K562 (cell line): ENCODE measurements at regions not wholly inside any gene's neighbourhood (a gene's known extent, or its start where the extent isn't known, plus 50 kb on each side); places are given as distances from the start of the nearest gene placed in this dataset.

Experiments used
- ATAC-seq: fragments of 200-7000 bp; cut with Tn5 transposase; 3 replicates; pipeline ENCODE4 v1.9.1; 2020; ENCODE audit warnings: moderate library complexity
- BruUV-seq: library from RNA; stranded (reverse); fragments of 400-500 nt; replicated peaks from 2 replicates; lab custom pipeline; 2021; lab: Mats Ljungman, UMichigan
- CTCF ChIA-PET: fragments of 300-600 bp; formaldehyde crosslinking; extraction: SDS; loops from one replicate; lab custom pipeline; 2021; ENCODE audit warnings: low intra/inter-chr PET ratio; lab: Yijun Ruan, JAX
- POLR2A ChIA-PET: fragments of 300-600, 350-650 bp; sonication (Branson Sonifier 250); formaldehyde crosslinking; extraction: SDS; loops from one replicate; lab custom pipeline; 2021; ENCODE audit warnings: antibody characterized with exemption, inconsistent platforms; lab: Yijun Ruan, JAX
- DNase-seq, 4 experiments: peaks; one replicate each; pipeline versions ENCODE4 v3.0.0 to v3.0.0-alpha.2; 2011 to 2018; ENCODE audit warnings: low spot score in 3 of 4, mixed read lengths in 3 of 4; ENCODE audit errors: extremely low read depth in 1 of 4
- FAIRE-seq: peaks from 2 replicates; lab custom pipeline; 2011; peaks lifted over from hg19 to GRCh38; lab: Jason Lieb, UNC
- H2AFZ ChIP-seq: 2 replicates; pipeline ENCODE4 v1.6.0; 2011; ENCODE audit warnings: low read depth, low read length, control low read depth, inconsistent platforms
- H3K27ac ChIP-seq: fragments of 200-600 bp; 3 replicates; pipeline ENCODE4 v1.8.0; 2011; ENCODE audit warnings: low read depth, mild to moderate bottlenecking, control low read depth, inconsistent platforms, low read length, moderate library complexity, mixed read lengths; ENCODE audit errors: extremely low read depth
- H3K27me3 ChIP-seq, 2 experiments: fragments of 300-600 bp in 1 of 2; 2 replicates in 1 of 2; 3 replicates in 1 of 2; pipeline versions ENCODE4 v1.6.0 to v1.8.0; 2011; ENCODE audit warnings: inconsistent platforms in 2 of 2, low read length in 2 of 2, mild to moderate bottlenecking in 1 of 2, mixed read lengths in 1 of 2, moderate library complexity in 1 of 2; ENCODE audit not compliant: control insufficient read depth in 2 of 2, insufficient read depth in 2 of 2
- H3K36me3 ChIP-seq: fragments of 300-600 bp; 3 replicates; pipeline ENCODE4 v1.8.0; 2011; ENCODE audit warnings: mild to moderate bottlenecking, low read length, inconsistent platforms; ENCODE audit not compliant: control insufficient read depth, insufficient read depth
- H3K4me1 ChIP-seq, 2 experiments: fragments of 200-600 bp in 1 of 2; replicated peaks in 1 of 2; 2 replicates in 1 of 2; 3 replicates in 1 of 2; pipeline versions ENCODE4 v1.5.1 to v1.8.0; 2011; ENCODE audit warnings: inconsistent platforms in 2 of 2, low read length in 2 of 2, mild to moderate bottlenecking in 1 of 2, mixed read lengths in 1 of 2, moderate library complexity in 1 of 2; ENCODE audit not compliant: control insufficient read depth in 2 of 2, insufficient read depth in 2 of 2
- H3K4me2 ChIP-seq: 2 replicates; pipeline ENCODE4 v1.6.1; 2011; ENCODE audit warnings: low read length, control low read depth, inconsistent platforms, mixed read lengths; ENCODE audit not compliant: insufficient read depth
- H3K4me3 ChIP-seq: fragments of 200-600 bp; sonication (generic), shearing (Covaris generic); 2 replicates; pipeline ENCODE4 v1.5.1; 2016; ENCODE audit warnings: control low read depth, inconsistent platforms
- H3K79me2 ChIP-seq: fragments of 200-600 bp; 3 replicates; pipeline ENCODE4 v1.8.0; 2011; ENCODE audit warnings: low read length, inconsistent platforms; ENCODE audit not compliant: control insufficient read depth, insufficient read depth
- H3K9ac ChIP-seq, 2 experiments: 2 replicates each; pipeline versions ENCODE4 v1.6.0 to v1.6.1; 2011; ENCODE audit warnings: low read depth in 2 of 2, low read length in 2 of 2, control low read depth in 1 of 2, inconsistent platforms in 1 of 2, mild to moderate bottlenecking in 1 of 2, mixed read lengths in 1 of 2; ENCODE audit not compliant: insufficient read depth in 1 of 2
- H3K9me1 ChIP-seq: one replicate; pipeline ENCODE4 v1.6.0; 2011; ENCODE audit warnings: inconsistent platforms, mild to moderate bottlenecking, low read length, moderate library complexity; ENCODE audit not compliant: control insufficient read depth, insufficient read depth
- H3K9me3 ChIP-seq: replicated peaks from 2 replicates; pipeline ENCODE4 v1.5.1; 2011; ENCODE audit warnings: low read depth, low read length, inconsistent platforms; ENCODE audit not compliant: control insufficient read depth, insufficient read depth
- H4K20me1 ChIP-seq: replicated peaks from 2 replicates; pipeline ENCODE4 v1.6.1; 2011; ENCODE audit warnings: low read length, inconsistent platforms, mixed read lengths; ENCODE audit not compliant: control insufficient read depth, insufficient read depth
- IRF2 ChIP-seq: sonication (generic); formaldehyde crosslinking; IDR thresholded peaks from 2 replicates; pipeline ENCODE4 v1.8.1; 2022; ENCODE audit warnings: mild to moderate bottlenecking, missing genetic modification reagents
- MTF1 ChIP-seq: fragments of 250-450 bp; sonication (Bioruptor Pico); IDR thresholded peaks from 2 replicates; pipeline ENCODE4 v1.9.0; 2021; ENCODE audit warnings: moderate library complexity, mild to moderate bottlenecking, inconsistent platforms, borderline replicate concordance
- PRMT5 ChIP-seq: sonication (generic); formaldehyde crosslinking; IDR thresholded peaks from 2 replicates; pipeline ENCODE4 v1.5.0; 2020; ENCODE audit warnings: missing genetic modification reagents
- RUNX1 ChIP-seq: sonication (generic); IDR thresholded peaks from 2 replicates; pipeline ENCODE4 v1.6.1; 2016; ENCODE audit warnings: antibody characterized with exemption, low read depth
- SUPT5H ChIP-seq: fragments of 450-650 bp; IDR thresholded peaks from 2 replicates; pipeline ENCODE4 v1.6.1; 2016
- ZNF586 ChIP-seq: fragments of 450-650 bp; formaldehyde crosslinking; conservative IDR thresholded peaks from 2 replicates; pipeline ENCODE4 v1.4.0; 2020; ENCODE audit warnings: mild to moderate bottlenecking, moderate library complexity
- WGBS: fragments of 100-300 bp; shearing (Covaris generic); methylation state at CpG from one replicate; pipeline ENCODE4 v1.1.6; 2016; ENCODE audit warnings: low coverage, mixed read lengths; ENCODE audit not compliant: insufficient coverage; ENCODE audit errors: missing lambda C conversion rate; 5-methylcytosine and 5-hydroxymethylcytosine counted together
- in situ Hi-C: fragments of 300-500 bp; cut with MboI; formaldehyde crosslinking; loops from 4 replicates; pipeline ENCODE4 v1.15.0; 2018; ENCODE audit warnings: inconsistent platforms, mixed read lengths
- intact Hi-C: fragments of 100-400 bp; cut with micrococcal nuclease; formaldehyde crosslinking; loops from 2 replicates; pipeline ENCODE4 v1.14.2; 2022
- TF ChIP-seq, protein P1 (sequence below): fragments of 250-450 bp; sonication (Bioruptor Pico); IDR thresholded peaks from 2 replicates; pipeline ENCODE4 v1.8.0; 2021; ENCODE audit warnings: borderline replicate concordance, mild to moderate bottlenecking, moderate library complexity; ENCODE audit not compliant: poor library complexity, severe bottlenecking

DNA sequence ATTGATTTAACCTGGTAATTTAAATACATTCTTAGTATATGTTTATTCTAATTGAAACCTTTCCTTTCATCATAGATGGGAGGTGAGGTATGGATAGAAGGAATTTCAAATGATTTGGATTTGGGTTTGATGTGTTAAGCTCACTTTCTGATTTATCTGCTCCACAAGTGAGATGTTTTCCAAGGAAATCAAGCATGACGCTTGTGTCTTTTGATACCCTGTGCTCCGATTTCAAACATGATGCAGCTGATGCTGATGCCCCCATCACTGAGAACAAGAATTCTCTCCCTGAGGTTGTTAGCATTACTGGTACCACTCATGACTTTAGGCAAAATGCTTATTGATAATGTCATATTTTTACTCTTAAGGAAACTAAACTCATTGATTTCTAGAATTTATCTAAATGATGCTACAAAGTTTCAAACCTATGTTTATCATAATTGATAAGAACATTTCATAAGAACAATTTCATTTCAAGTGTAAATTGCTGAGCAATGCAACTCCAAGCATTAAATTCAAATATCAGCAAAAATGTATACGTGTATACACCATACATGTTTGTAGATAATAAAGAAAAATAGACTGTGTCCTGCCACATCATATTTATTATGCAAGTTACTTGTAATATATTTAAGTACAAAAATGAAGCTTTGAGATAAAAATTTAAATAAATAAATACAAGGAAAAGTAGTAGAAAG, 75.5 kb upstream of the LRIG3 start:
- no peak overlapping the region for H3K9ac ChIP-seq
- ChIA-PET POLR2A (no interaction called here), CTCF (no interaction called here)
- intact Hi-C loops (no loop called here), in situ Hi-C loops (no loop called here)
- FAIRE-seq (no peak), DNase-seq (no peak), ATAC-seq (no peak)
- H3K79me2 ChIP-seq = no peaks in the 10 kb centered on the region
- H3K27me3 ChIP-seq = no peaks in the 10 kb centered on the region
- WGBS = 0% methylated on average over 3 of the region's 3 CpGs
- no peak overlapping the region for H3K4me2 ChIP-seq
- no peaks in the 10 kb centered on the region for H4K20me1 ChIP-seq
- H3K27ac ChIP-seq = no peak overlapping the region
- no peaks in the 10 kb centered on the region for H3K9me3 ChIP-seq
- BruUV-seq = no TSS peak
- no peaks in the 10 kb centered on the region for H3K36me3 ChIP-seq
- no peak overlapping the region for H3K4me3 ChIP-seq
- no peaks in the 10 kb centered on the region for H3K4me1 ChIP-seq
- H3K9me1 ChIP-seq = no peaks in the 10 kb centered on the region
- no peak for TF ChIP-seq MTF1
- no peak for TF ChIP-seq SUPT5H
- no peak for TF ChIP-seq IRF2 (CRISPR knock-in tag)
- TF ChIP-seq RUNX1 = no peak
- no peak for TF ChIP-seq ZNF586
- no peak for TF ChIP-seq PRMT5 (CRISPR knock-in tag)
- TF ChIP-seq, protein P1, sequence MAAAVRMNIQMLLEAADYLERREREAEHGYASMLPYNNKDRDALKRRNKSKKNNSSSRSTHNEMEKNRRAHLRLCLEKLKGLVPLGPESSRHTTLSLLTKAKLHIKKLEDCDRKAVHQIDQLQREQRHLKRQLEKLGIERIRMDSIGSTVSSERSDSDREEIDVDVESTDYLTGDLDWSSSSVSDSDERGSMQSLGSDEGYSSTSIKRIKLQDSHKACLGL = no peak
- no peak overlapping the region for H2AFZ ChIP-seq
